NCI-H526 treated with DMSO at 0.1 percent for 48 hours (cell line): ENCODE measurements at regions not wholly inside any gene's neighbourhood (a gene's known extent, or its start where the extent isn't known, plus 50 kb on each side); places are given as distances from the start of the nearest gene placed in this dataset.

Source experiments
- DNase-seq: peaks from one replicate; lab custom pipeline; 2025; lab: John Stamatoyannopoulos, UW

- DNase-seq, result no peak
Measured at GRCh38 chr4:175947117-175947722, 118.4 kb upstream of the WDR17 start.

- DNase-seq, result no peak
Measured at GRCh38 chr4:175951794-175952193, 113.8 kb upstream of the WDR17 start.

DNA sequence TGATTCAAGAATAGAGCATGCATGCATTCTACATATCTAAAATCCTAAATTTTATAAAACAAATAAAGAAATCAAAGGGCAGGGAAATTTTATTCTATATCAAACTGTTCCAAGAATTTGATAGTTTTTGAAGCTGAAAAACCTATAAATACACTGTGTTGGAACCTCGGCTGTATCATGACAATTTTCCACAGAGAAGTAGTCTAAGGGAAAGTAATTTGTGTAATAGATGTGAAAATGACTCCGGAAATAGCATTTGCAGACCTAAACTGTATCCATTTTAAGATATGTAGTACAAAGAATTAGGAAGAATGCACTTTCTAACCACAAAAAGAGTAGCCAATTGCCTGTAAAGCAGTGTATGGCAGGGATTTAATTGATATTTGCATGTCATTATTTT is 112.5 kb upstream of the WDR17 start:
- DNase-seq, result no peak

GRCh38 chr4:175953960-175954521 is 111.6 kb upstream of the WDR17 start:
- DNase-seq, result no peak

DNA sequence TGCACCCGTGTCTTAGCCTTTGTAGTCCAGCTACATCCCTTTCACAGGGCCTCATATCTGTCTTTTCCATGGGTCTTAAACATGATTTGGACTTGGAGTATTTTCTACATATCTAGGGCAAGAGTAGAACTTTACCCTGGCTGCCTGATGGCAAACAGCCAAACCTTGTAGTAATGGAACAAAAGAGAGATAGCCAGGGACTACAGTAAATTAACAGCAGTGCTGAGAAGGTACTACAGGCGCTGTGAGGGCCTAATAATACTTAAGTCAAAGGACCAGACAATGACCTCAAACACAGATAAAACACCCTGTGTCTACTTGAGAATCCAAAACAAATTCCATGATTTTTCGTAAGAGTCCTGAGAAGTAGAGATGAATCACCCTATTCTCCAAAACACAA is 111.0 kb upstream of the WDR17 start:
- DNase-seq, result no peak

GRCh38 chr4:175961604-175962003 is 104.0 kb upstream of the WDR17 start:
- no peak for DNase-seq

- DNase-seq, result no peak
Measured at GRCh38 chr4:175970072-175970471, 95.6 kb upstream of the WDR17 start.

DNA sequence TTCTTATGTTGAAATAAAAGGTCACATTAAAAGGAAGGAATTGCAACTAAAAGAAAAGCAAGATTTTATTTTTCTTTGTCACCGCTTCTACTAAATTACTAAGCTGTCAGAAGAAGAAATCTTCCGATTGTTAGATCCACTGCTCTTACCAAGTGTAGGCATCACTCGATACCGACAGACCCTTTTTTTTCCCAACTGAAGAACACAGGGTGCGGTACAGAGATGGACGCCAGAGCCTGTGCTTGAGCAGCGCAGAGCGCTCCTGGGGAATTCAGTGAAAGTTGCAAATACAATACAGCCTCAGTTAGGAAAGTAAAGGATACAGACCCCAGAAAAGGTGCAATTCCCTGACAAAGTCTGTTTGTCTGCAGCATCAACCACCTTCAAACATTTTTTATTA is 94.9 kb upstream of the WDR17 start:
- no peak for DNase-seq

- no peak for DNase-seq
Measured at GRCh38 chr4:175971388-175972179, 94.1 kb upstream of the WDR17 start.

DNA sequence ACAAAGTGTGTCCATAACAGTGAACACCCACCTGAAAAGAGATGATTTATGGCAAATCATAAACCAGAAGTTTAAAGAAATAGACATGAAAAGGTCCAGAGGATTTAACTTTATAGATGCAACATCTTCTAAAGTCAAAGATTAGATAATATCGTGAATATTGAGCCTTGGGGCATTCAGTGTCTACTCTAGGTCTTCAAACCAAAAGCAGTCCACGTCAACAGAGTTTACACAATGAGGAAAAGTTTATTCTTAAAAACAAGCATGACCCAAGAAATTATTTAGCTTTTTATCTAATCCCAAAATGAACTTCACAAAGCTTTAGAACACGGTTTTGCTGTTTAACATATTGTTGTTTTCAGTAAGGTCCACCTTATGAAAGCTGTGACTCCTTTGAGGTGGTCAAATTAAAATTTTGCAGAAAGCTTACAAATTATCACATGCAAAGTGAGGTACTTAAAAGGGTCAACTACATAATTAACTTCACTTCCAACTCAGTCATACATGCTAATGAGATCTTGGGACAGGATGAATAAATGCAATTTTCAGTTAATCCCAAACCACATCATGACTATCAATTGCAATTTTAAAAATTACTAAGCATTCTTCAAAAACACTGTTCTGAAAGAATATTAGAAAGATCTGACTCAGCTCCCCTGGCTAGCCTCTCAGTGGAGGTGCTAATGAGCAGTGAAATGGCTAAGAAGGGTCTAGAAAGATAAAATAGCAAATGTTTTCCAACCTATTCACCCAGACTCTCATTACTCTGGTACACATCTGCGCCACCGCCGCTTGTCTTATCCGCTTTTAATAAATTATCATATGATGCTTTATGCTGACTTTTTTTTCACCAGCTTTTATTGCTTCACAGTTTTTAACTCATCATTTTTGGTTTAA is 92.4 kb upstream of the WDR17 start:
- no peak for DNase-seq

DNA sequence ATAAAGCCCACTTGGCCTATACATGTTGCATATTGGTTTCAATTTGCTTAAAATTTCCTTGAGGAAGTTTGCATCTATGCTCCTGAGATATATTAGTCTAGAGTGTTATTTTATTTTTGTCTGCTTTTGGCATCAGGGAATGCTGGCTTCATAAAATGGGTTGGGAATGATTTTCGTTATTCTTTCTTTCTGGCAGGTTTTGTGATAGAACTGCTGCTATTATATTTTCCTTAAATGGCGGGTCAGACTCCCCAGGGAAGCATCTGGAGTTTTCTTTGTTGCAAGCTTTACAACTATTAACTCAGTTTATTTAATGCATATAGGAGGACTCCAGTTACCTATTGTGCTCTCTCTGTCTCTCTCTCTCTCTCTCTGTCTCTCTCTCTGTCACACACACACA is 82.0 kb upstream of the WDR17 start:
- DNase-seq, result no peak

DNA sequence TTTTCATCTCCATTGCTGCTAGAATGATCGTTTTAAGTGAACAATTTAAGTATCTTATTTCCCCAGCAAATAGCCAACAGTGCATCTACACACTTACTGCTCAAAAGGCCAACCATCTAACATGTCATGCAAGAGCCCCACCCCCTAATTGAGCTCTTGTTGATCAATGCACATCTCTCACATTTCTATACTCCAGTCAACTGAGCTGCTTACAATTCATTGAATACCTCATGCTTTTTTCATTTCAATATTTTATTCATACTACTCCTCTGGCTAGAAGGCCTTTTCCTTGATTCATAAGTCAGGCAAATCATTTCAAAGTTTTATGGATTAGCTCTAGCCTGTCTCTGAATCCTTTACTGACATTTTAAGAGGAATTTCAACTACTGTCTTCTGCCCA is 79.0 kb upstream of the WDR17 start:
- no peak for DNase-seq

DNA sequence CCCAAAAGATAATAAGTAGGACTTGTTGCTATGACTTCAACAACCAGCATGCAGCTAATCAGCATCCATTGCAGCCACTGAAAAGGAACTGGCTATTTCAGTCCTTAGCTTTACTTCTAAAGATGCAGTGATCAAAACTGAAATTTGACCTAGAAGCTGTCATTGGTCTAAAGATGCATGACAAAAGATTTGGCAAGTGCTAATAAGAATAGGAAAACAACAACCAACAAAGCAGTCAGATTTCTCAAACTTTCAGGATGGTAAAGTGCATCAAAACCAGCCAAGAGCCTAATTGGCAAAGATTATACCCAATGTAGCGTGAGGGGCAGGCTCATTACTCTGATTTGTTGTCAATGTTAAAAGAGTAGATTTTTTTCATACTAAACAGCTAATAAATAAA is 77.1 kb upstream of the WDR17 start:
- no peak for DNase-seq

DNA sequence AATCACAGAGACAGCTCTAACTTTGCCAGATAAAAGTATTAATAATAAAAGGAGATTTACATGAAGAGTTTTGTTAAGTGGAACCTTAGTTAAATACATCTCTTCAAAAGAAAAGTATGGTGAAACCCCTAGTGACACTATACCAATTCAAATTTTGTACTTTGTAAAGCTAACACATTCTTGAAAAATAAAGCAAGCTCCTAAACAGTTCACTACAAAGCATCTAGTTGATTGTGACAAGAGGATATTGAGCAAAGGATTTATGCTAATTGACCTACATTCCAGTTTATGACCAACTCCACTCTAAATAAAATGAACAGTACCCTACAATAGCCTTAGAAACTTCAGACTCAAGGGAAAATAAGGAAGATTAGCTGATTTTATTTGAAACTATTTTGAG is 69.4 kb upstream of the WDR17 start:
- DNase-seq, result no peak

GRCh38 chr4:175997291-175997690 is 68.3 kb upstream of the WDR17 start:
- DNase-seq, result no peak

- DNase-seq, result no peak
Measured at GRCh38 chr4:175998782-175999181, 66.9 kb upstream of the WDR17 start.

DNA sequence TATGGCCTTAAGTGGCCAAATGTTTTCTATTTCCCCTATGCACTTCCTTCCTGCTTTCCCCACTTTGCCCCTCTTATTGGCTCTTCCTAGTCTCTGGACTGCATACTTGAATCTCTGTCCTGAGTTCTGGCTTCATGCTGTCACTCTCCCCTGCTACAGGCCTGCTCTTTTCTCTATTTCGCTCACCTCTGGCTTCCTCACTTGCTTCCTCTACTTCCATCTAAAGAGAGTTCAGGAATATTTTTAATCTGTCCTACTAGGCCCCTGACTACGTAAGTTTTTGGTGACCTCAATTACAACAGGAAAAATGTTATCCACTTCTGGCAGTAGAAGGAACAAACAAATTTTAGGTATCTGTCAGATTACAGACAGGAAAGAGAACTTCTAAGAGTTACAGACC is 65.7 kb upstream of the WDR17 start:
- DNase-seq, result no peak

DNA sequence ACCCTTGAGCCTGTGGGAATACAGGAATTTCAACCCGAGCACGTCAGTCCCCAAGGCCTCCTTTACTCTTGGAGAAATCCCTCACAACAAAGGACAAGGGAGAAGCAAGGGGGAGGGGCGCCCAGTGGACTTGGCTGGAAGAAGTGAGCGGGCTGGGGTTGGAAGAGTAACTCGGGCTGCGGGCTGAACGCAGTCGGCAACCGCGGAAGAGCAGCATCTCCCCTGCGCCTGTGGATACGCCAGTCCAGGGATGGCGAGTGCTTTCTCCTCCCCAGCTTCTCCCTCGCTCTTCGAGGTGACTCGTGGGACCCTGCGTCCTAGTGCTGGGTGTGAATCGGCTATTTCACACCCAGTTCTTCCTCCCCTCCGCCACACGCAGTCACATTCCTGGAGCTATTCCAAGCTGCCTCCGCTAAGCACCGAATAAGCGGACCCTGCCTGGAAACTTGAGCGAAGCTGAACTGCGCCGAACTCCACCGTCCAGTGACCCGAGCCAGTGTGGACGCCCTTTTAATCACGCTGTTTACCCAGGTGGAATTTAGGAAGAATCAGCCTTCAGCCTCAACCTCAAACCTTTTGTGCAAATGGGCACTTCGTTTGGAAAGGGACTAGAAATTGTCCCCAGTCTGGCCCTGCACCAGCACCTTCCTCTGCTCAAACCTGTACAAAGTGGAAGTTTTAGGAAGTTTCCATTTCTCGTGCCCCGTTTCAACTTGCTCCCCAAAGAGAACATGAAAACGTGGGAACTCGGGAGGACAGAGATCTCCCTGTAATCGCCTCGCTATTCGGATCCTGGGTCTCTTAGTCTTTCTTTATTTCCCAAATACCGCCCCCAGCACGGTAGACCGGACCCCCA is 64.3 kb upstream of the WDR17 start:
- DNase-seq, result no peak

GRCh38 chr4:176002007-176002613 is 63.5 kb upstream of the WDR17 start:
- peak; percentile 4 for DNase-seq

DNA sequence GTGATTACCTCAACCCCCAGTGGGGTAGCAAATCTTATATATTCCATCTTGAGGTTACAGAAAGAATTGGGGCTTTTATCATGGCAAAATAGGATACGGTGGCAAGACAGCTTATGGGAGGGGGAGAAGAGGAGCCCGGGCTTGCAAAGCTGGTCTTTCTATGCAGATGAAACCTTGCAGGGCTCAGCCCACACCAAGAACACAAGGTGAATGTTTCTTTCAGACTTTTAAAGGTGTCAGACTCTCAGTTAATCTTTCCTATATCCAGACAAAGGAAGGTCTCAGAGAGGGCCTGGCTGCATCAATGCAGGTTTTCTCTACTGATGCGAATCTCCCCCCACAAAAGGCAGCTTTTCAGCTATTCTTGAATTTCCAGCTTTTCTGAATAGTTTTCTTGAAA is 59.9 kb upstream of the WDR17 start:
- DNase-seq, result no peak

GRCh38 chr4:176009254-176009653 is 56.4 kb upstream of the WDR17 start:
- DNase-seq, result no peak
